HG02943 (cell line): ENCODE measurements at regions not wholly inside any gene's neighbourhood (a gene's known extent, or its start where the extent isn't known, plus 50 kb on each side); places are given as distances from the start of the nearest gene placed in this dataset.
"Not testable (repeated sequence)": the region's sequence is repeated elsewhere in the genome, so short reads cannot be mapped to it uniquely, and the experiment has no call there.

ENCODE experiments used
- ATAC-seq: cut with Tn5 transposase; IDR thresholded peaks from one replicate; pipeline ENCODE4 v1.9.1; 2021; ENCODE audit warnings: mild to moderate bottlenecking, low read depth, moderate library complexity; ENCODE audit not compliant: unreplicated experiment

DNA sequence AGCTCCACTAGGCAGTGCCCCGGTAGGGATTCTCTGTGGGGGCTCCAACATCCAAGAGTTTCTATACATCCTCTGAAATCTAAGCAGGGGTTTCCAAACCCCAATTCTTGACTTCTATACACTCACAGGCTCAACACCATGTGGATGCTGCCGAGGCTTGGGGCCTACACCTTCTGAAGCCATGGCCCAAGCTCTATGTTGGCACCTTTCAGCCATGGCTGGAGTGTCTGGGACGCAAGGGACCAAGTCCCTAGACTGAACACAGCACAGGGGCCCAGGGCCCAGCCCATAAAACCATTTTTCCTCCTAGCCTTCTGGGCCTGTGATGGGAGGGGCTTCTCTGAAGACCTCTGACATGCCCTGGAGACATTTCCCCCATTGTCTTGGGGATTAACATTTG, 511.8 kb downstream of the TRAM1L1 start:
- ATAC-seq, result no peak

- no peak for ATAC-seq
Measured at GRCh38 chr4:116561768-116562167, 523.6 kb downstream of the TRAM1L1 start.

- ATAC-seq, result no peak
Measured at GRCh38 chr4:116551806-116552205, 533.6 kb downstream of the TRAM1L1 start.

GRCh38 chr4:116547632-116548031, 537.7 kb downstream of the TRAM1L1 start:
- ATAC-seq, result no peak

DNA sequence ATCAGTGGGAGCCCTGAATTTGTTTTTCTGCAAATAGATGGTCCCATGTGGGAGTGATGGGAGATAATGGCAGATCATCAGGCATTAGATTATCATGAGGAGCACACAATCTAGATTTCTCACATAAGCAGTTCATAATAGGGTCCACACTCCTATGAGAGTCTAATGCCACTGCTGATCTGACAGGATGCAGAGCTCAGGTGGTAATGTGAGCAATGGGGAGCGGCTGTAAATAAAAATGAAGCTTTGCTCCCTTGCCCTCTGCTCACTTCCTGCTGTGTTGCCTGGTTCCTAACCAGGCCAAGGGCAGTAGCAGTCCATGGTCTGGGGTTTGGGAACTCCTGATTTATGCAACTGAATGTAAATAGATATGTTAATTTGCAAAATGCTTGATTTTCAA, 538.6 kb downstream of the TRAM1L1 start:
- no peak for ATAC-seq

- no peak for ATAC-seq
Measured at GRCh38 chr4:116544946-116545345, 540.4 kb downstream of the TRAM1L1 start.

DNA sequence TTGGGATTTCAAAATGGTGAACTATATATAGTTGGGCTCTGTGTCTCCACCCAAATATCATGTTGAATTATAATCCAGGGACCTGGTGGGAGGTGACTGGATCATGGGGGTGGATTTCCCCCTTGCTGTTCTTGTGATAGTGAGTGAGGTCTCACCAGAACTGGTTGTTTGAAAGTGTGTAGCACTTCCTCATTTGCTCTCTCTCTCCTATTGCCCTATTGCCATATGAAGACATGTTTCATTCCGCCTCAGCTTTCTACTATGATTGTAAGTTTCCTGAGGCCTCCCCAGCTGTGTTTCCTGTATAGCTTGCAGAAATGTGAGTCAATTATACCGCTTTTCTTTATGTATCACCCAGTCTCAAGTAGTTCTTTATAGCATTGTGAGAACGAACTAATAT, 545.6 kb downstream of the TRAM1L1 start:
- no peak for ATAC-seq

DNA sequence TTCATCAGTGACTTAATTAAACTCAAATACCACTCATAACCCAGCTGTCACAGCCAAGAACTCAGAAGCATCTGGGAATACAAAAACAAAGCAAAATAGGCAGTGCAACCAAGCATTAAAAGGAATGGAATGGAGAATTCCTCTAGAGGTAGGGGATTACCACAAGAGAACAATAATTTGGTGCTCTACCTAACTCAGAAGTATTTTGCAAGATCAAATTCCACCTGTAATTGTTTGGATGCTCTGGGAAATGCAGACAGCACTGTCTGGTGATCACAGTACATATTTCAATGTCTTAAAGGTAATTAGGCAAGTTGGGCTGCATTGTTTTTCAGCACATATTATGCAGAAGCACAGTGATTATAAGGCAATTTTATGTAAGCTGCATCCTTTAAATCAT, 547.5 kb downstream of the TRAM1L1 start:
- ATAC-seq, result no peak

DNA sequence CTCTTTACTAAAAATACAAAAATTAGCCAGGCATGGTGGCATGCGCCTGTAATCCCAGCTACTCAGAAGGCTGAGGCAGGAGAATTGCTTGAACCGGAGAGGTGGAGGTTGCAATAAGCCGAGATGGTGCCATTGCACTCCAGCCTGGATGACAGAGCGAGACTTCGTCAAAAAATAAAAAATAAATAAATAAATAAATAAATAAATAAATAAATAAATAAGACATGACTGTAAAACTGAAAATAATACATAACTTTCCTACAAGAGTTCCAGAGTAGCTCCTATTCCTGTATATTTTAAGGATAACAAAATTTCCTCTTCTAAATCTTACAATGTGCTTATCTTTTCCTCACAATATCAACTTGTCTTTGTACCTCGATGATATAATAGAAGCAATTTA, 549.4 kb downstream of the TRAM1L1 start:
- ATAC-seq, result not testable (repeated sequence)

- no peak for ATAC-seq
Measured at GRCh38 chr4:116531870-116532269, 553.5 kb downstream of the TRAM1L1 start.

DNA sequence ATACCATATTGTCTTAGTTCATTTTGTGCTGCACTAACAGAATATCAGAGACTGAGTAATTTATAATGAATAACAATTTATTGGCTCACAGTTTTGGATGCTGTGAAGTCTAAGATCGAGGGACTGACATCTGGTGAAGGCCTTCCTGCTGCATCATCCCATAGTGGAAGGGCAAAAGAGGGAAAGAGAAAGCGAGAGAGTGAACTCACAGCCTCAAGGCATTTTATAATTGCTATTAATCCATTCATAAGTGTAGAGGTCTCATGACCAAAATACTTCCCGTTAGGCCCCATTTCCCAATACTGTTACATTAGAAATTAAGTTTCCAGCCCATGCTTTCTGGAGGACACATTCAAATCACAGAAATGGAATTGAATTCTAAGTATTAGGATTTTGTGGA, 554.4 kb downstream of the TRAM1L1 start:
- ATAC-seq, result no peak

DNA sequence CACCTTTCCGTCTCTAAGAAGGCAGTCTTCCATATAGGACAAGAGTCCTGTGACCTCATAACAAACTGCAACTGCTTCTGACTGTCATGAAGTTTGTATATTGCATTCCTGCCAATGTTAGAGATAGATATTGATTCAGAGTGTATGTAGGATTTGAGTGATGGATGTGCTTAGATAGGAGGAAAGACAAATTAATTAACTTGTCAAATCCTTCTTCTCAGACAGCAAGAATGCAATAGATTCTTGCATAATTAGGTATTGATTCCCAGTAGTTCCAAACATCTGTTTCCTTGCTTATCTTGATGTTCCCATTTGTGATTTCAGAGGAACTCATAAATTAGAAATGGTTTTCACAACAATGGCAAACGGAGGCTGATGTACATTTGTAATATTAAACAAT, 555.3 kb downstream of the TRAM1L1 start:
- ATAC-seq, result no peak

- no peak for ATAC-seq
Measured at GRCh38 chr4:116529129-116529528, 556.2 kb downstream of the TRAM1L1 start.

- no peak for ATAC-seq
Measured at GRCh38 chr4:116522922-116523321, 562.5 kb downstream of the TRAM1L1 start.

DNA sequence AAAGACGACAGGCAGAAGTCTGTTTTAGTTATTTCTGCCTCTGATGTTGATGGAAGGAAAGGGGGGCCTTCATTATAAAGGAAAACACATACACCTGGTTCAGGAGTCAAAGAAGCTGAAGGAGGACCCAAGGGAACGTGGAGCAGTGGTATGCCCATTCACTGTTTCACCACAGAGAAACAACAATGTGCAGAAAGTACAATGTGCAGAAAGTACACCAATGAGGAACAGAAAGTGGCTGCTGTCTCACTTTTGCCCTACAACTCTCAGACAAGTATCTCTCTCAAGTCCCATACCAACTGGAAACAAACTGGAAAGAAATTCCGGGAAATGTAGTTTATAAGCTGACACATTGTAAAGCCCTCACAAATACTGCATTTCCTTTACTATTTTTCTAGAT, 564.5 kb downstream of the TRAM1L1 start:
- ATAC-seq, result no peak

DNA sequence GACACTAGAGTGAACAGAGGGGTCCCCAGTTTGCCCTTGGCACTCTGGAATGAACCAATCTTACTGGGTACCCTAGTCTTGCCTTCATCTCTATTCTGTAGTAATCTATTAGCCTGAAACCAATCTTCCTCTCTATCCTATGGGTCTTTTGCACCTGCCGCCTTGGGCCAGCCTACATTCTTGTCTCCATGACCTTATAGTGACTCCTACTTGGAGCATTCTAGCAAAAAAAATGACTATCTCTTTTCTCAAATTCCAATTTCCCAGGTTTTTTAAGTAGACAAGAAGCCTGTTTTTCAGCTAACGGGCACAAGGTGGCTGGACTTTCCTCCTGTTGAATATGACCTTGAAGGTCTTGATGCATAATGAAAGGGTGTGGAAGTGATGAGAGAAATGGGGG, 568.7 kb downstream of the TRAM1L1 start:
- no peak for ATAC-seq

- ATAC-seq, result no peak
Measured at GRCh38 chr4:116515959-116516358, 569.4 kb downstream of the TRAM1L1 start.

DNA sequence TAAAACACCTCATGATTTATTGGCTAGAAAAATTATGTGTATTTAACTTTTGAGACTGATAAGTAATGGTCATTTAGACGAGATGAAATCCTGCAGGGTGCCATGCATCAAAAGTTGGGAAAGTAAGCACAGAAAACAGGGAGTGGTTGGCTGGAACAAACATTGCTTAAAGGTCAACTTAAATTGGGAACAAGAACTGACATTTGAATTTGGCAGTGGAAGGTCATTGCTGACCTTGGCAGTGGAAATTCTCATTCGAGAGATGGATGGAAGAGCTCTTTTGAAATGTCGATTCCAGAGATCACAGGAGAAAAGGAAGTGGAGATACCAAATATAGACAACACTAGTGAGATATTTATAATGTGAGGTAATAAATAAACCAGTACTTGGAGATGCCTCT, 572.8 kb downstream of the TRAM1L1 start:
- no peak for ATAC-seq

GRCh38 chr4:116501954-116502353, 583.4 kb downstream of the TRAM1L1 start:
- no peak for ATAC-seq

DNA sequence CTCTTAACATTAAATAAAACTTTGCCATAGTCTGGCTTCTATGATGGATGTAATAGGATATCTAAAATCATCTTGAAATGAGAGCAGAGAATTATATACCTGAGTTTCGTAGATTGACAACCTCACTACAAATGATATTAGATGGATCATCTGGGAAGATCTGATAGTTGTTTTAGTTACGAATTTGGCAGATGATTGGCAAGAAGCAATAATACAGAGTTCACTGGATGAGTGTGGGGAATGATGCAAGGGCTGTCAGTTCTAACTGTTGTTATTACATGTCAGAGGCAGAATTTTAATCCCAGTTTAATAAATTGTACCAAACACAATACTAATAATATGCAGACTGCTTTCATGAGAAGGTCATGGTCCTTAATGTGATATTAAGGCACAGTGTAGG, 585.2 kb downstream of the TRAM1L1 start:
- ATAC-seq, result no peak

- ATAC-seq, result no peak
Measured at GRCh38 chr4:116489739-116490138, 595.6 kb downstream of the TRAM1L1 start.

DNA sequence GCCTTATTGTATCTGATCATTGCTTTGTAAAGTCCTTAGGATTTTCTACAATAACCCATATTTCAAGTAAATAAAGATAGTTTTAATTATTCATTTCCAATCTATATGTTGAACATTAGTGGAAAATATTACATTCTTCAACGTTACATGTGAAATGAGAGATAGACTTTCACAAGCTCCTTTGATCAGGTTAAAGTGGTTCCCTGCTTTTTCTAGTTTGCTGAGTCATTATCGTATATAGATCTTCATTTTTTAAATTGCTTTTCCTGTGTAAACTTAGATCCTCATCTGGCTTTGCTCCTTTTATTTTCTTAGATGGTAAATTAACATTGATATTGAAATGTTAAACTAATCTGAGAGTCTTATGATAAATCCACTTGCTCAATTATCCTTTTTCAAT, 599.0 kb downstream of the TRAM1L1 start:
- ATAC-seq, result no peak

GRCh38 chr4:116480546-116480945, 604.8 kb downstream of the TRAM1L1 start:
- ATAC-seq, result no peak
